Caco-2 (cell line): ENCODE measurements at regions not wholly inside any gene's neighbourhood (a gene's known extent, or its start where the extent isn't known, plus 50 kb on each side); places are given as distances from the start of the nearest gene placed in this dataset.
A peak's percentile ranks its signal among the peaks of the same experiment; 100 is the strongest.

Experiments used
- BruUV-seq: library from RNA; stranded (reverse); fragments of 400-500 nt; replicated peaks from 2 replicates; lab custom pipeline; 2021; lab: Mats Ljungman, UMichigan
- CTCF ChIA-PET: fragments of 300-600 bp; sonication (Branson Sonifier 250); formaldehyde crosslinking; loops from one replicate; lab custom pipeline; 2022; ENCODE audit warnings: antibody characterized with exemption; lab: Charles Lee
- POLR2A ChIA-PET: fragments of 300-600 bp; sonication (Branson Sonifier 250); formaldehyde crosslinking; loops from one replicate; lab custom pipeline; 2022; ENCODE audit warnings: antibody characterized with exemption; lab: Charles Lee
- DNase-seq, 2 experiments: peaks; one replicate each; pipeline versions ENCODE4 v3.0.0 to v3.0.0-alpha.2; 2020 to 2022
- H3K27me3 ChIP-seq: replicated peaks from 2 replicates; pipeline ENCODE4 v1.6.0; 2011; ENCODE audit warnings: low read length; ENCODE audit not compliant: control insufficient read depth, insufficient read depth
- H3K36me3 ChIP-seq: 2 replicates; pipeline ENCODE4 v1.5.1; 2011; ENCODE audit warnings: low read length; ENCODE audit not compliant: control insufficient read depth, insufficient read depth
- H3K4me1 ChIP-seq: fragments of 250-450 bp; sonication (Bioruptor Pico); 2 replicates; pipeline ENCODE4 v1.5.1; 2020; ENCODE audit warnings: mild to moderate bottlenecking
- H3K4me3 ChIP-seq: 2 replicates; pipeline ENCODE4 v1.5.1; 2011; ENCODE audit warnings: low read depth, mild to moderate bottlenecking, control low read depth, low read length
- H3K9me3 ChIP-seq: fragments of 250-450 bp; sonication (Bioruptor Pico); 2 replicates; pipeline ENCODE4 v1.5.1; 2020; ENCODE audit warnings: mild to moderate bottlenecking, moderate library complexity
- H3K27ac Mint-ChIP-seq: one replicate; pipeline ENCODE4 v1.8.0; 2022; ENCODE audit warnings: mixed read lengths; ENCODE audit not compliant: unreplicated experiment
- H3K27me3 Mint-ChIP-seq: one replicate; pipeline ENCODE4 v1.8.0; 2022; ENCODE audit warnings: mixed read lengths; ENCODE audit not compliant: insufficient read depth, unreplicated experiment
- H3K36me3 Mint-ChIP-seq: one replicate; pipeline ENCODE4 v1.8.0; 2022; ENCODE audit warnings: mild to moderate bottlenecking, mixed read lengths; ENCODE audit not compliant: insufficient read depth, unreplicated experiment
- H3K4me1 Mint-ChIP-seq: one replicate; pipeline ENCODE4 v1.8.0; 2022; ENCODE audit warnings: low read depth, mixed read lengths; ENCODE audit not compliant: unreplicated experiment
- H3K4me3 Mint-ChIP-seq: one replicate; pipeline ENCODE4 v1.8.0; 2022; ENCODE audit warnings: mild to moderate bottlenecking, moderate library complexity, mixed read lengths; ENCODE audit not compliant: unreplicated experiment
- H3K9me3 Mint-ChIP-seq: one replicate; pipeline ENCODE4 v1.8.0; 2022; ENCODE audit warnings: mixed read lengths; ENCODE audit not compliant: unreplicated experiment
- CTCF ChIP-seq, 2 experiments: fragments of 200-600 bp in 1 of 2; IDR thresholded peaks; 1 replicate in 1 of 2; 2 replicates in 1 of 2; pipeline versions ENCODE4 v1.5.1 to v1.8.0; 2011 to 2022; ENCODE audit warnings: antibody characterized with exemption in 1 of 2, control low read depth in 1 of 2, inconsistent platforms in 1 of 2, low read depth in 1 of 2, low read length in 1 of 2, mild to moderate bottlenecking in 1 of 2, moderate library complexity in 1 of 2; ENCODE audit not compliant: insufficient read depth in 1 of 2, severe bottlenecking in 1 of 2, unreplicated experiment in 1 of 2
- intact Hi-C: fragments of 100-400 bp; cut with micrococcal nuclease; formaldehyde crosslinking; loops from one replicate; pipeline ENCODE4 v1.10.0; 2022; ENCODE audit not compliant: unreplicated experiment

- BruUV-seq = no TSS peak
- TF ChIP-seq CTCF (IDR thresholded peaks at IDR 0.05; ENCODE audit: insufficient read depth in 1 of 2, low read depth in 1 of 2, low read length in 1 of 2, severe bottlenecking in 1 of 2, unreplicated experiment in 1 of 2) = no peak
- Mint-ChIP-seq H3K36me3 (no peaks in the 10 kb centered on the region), H3K9me3 (no peaks in the 10 kb centered on the region), H3K4me1 (no peaks in the 10 kb centered on the region), H3K27ac (no peak overlapping the region), H3K4me3 (no peak overlapping the region), H3K27me3 (no peaks in the 10 kb centered on the region)
- Histone ChIP-seq H3K36me3 (no peaks in the 10 kb centered on the region), H3K4me3 (no peak overlapping the region), H3K27me3 (no peaks in the 10 kb centered on the region), H3K4me1 (no peaks in the 10 kb centered on the region), H3K9me3 (no peaks in the 10 kb centered on the region)
- CTCF ChIA-PET = interaction anchor here (1.6 kb wide), 1 partner anchor 321 kb away, joined by 9 read pairs; the partner anchor contains the start of gene GRPR
- no peak for DNase-seq
- POLR2A ChIA-PET = no interaction called here
- intact Hi-C loops = loop anchor here (10.0 kb wide), 1 partner anchor 140 kb away; no protein-coding TSS in a partner anchor
These were observed 205.6 kb upstream of the S100G start for GRCh38 chrX:16444353-16444752.

- H3K27ac Mint-ChIP-seq = no peak overlapping the region
- Histone ChIP-seq H3K4me3 (no peak overlapping the region), H3K9me3 (no peaks in the 10 kb centered on the region), H3K4me1 (no peaks in the 10 kb centered on the region), H3K27me3 (no peaks in the 10 kb centered on the region), H3K36me3 (no peaks in the 10 kb centered on the region)
- CTCF ChIA-PET = interaction anchor here (1.0 to 1.6 kb wide), 2 partner anchors 8 to 322 kb away, joined by 5 to 9 read pairs; partner anchors contain the start of gene GRPR
- BruUV-seq = no TSS peak
- H3K9me3 Mint-ChIP-seq = no peaks in the 10 kb centered on the region
- H3K27me3 Mint-ChIP-seq = no peaks in the 10 kb centered on the region
- intact Hi-C loops = loop anchor here (10.0 kb wide), 1 partner anchor 140 kb away; no protein-coding TSS in a partner anchor
- DNase-seq = peak in 1 of 2 experiments; percentile 36
- no peaks in the 10 kb centered on the region for H3K4me1 Mint-ChIP-seq
- no peak overlapping the region for H3K4me3 Mint-ChIP-seq
- POLR2A ChIA-PET = no interaction called here
- peak; percentile 51 to 57 for TF ChIP-seq CTCF (IDR thresholded peaks at IDR 0.05; ENCODE audit: insufficient read depth in 1 of 2, low read depth in 1 of 2, low read length in 1 of 2, severe bottlenecking in 1 of 2, unreplicated experiment in 1 of 2)
- H3K36me3 Mint-ChIP-seq = no peaks in the 10 kb centered on the region
These were observed 204.7 kb upstream of the S100G start for GRCh38 chrX:16445166-16445752.

GRCh38 chrX:16451334-16451733 is 198.6 kb upstream of the S100G start:
- H3K36me3 Mint-ChIP-seq = no peaks in the 10 kb centered on the region
- H3K4me3 Mint-ChIP-seq = no peak overlapping the region
- CTCF ChIA-PET = no interaction called here
- Histone ChIP-seq H3K4me3 (no peak overlapping the region), H3K36me3 (no peaks in the 10 kb centered on the region), H3K27me3 (no peaks in the 10 kb centered on the region), H3K9me3 (no peaks in the 10 kb centered on the region), H3K4me1 (no peaks in the 10 kb centered on the region)
- BruUV-seq = no TSS peak
- intact Hi-C loops = no loop called here
- TF ChIP-seq CTCF (IDR thresholded peaks at IDR 0.05; ENCODE audit: insufficient read depth in 1 of 2, low read depth in 1 of 2, low read length in 1 of 2, severe bottlenecking in 1 of 2, unreplicated experiment in 1 of 2) = no peak
- H3K27me3 Mint-ChIP-seq = no peaks in the 10 kb centered on the region
- no peak overlapping the region for H3K27ac Mint-ChIP-seq
- H3K4me1 Mint-ChIP-seq = no peaks in the 10 kb centered on the region
- no peak for DNase-seq
- POLR2A ChIA-PET = no interaction called here
- H3K9me3 Mint-ChIP-seq = no peaks in the 10 kb centered on the region
